Coronary artery (tissue), 2 donors: ENCODE measurements at regions not wholly inside any gene's neighbourhood (a gene's known extent, or its start where the extent isn't known, plus 50 kb on each side); places are given as distances from the start of the nearest gene placed in this dataset.

ENCODE experiments used
- DNase-seq: peaks from one replicate; pipeline ENCODE4 v3.0.0-alpha.2; 2017; ENCODE audit warnings: low spot score
- H3K27ac ChIP-seq, 2 donors: fragments of 200-600 bp; sonication (generic); one replicate each; pipeline ENCODE4 v1.5.1; 2016 to 2019
- H3K4me3 ChIP-seq: fragments of 200-600 bp; sonication (generic); 2 replicates; pipeline ENCODE4 v1.5.1; 2016; ENCODE audit warnings: mild to moderate bottlenecking, moderate library complexity
- TF ChIP-seq, protein P1 (sequence below): fragments of 200-600 bp; sonication (generic); IDR thresholded peaks from one replicate; pipeline ENCODE4 v1.5.1; 2019; ENCODE audit warnings: antibody characterized with exemption

DNA sequence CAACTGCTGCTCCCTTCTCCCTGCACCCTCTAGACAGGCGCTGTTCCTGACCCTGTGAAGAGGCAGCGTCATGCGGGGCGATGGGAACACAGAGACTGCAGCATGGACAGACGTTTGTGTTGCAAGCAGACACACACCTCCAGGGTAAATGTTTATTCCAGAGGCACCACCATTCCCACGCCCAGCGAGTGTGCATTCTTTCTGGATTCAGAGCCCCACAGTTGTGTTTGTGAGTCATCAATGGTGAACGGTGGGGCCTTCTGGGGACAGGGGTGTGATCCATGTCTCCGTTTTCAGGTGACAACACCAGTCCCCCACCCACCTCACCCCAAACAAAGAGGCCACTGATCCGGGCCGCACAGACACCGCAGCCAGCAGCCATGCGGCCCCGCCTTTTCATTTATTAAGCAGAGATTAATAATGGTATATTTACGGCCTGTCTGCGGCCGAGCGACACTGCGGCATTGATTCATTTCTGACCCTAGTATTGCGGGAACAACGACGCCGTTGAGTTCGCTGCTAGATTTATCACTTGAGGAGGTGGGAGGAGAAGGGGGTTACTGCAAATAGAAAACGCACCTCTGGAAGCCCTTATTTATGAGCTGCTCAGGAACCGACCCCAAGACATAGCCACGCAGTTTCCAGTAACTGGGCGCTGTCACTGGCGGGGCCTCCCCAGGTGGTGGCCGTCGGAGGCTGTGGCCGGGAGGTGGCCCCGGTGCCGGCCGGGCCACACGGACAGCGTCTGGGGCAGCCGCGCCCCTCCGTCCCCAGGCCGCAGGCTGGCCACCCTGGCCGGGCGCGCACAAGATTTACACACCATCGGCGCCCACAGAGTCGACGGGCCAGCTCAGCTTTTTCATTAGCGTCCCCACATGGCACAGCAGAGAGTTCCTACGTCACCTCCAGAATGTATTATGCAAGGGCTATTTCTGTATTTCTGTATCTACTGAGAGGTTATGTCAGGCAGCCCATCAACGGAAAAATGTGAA, 367.6 kb downstream of the THBS2 start:
- TF ChIP-seq, protein P1, sequence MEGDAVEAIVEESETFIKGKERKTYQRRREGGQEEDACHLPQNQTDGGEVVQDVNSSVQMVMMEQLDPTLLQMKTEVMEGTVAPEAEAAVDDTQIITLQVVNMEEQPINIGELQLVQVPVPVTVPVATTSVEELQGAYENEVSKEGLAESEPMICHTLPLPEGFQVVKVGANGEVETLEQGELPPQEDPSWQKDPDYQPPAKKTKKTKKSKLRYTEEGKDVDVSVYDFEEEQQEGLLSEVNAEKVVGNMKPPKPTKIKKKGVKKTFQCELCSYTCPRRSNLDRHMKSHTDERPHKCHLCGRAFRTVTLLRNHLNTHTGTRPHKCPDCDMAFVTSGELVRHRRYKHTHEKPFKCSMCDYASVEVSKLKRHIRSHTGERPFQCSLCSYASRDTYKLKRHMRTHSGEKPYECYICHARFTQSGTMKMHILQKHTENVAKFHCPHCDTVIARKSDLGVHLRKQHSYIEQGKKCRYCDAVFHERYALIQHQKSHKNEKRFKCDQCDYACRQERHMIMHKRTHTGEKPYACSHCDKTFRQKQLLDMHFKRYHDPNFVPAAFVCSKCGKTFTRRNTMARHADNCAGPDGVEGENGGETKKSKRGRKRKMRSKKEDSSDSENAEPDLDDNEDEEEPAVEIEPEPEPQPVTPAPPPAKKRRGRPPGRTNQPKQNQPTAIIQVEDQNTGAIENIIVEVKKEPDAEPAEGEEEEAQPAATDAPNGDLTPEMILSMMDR: no peak
- Histone ChIP-seq H3K27ac (no peak overlapping the region), H3K4me3 (no peak overlapping the region)
- no peak for DNase-seq

DNA sequence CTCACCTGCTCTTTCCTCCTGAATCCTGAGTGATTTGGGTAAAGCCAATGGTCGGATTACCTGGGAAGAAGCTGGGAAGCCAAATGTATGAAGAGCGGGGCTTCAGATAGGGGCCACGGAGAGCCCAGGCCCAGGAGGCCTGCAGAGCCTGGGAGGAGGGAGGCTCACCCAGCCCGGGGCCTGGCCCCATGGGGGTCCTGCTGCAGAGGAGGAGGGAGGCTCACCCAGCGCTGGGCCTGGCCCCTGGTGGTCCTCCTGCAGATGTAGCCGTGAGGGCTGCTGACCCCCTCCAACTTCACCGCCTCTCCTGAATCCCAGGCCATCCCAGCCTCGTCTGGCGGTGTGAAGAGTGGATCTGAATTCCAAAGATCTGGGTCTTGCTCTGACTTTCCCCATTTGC, 368.4 kb downstream of the THBS2 start:
- TF ChIP-seq, protein P1: no peak
- H3K27ac ChIP-seq: no peak overlapping the region
- no peak for DNase-seq
- H3K4me3 ChIP-seq: no peak overlapping the region

DNA sequence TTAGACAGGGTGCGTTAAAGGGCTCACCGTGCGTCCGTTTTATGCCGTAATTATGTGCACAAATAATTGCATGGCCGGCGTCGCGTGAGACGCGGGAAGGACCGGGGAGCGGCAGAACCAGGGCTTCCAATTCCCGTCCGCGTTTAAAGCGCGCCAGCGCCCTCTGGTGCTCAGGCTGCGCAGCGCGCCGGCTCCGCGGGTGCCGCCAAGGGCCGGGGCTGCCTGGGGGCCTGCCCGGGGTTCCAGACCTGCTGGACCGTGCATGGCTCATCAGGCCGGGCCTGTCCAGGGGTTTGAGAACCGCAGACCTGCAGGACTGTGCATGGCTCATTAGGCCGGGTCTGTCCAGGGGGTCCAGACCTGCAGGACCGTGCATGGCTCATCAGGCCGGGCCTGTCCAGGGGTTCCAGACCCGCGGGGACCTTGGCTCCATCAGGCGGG, 369.0 kb downstream of the THBS2 start:
- Histone ChIP-seq H3K27ac (no peak overlapping the region), H3K4me3 (peak overlapping the region; percentile 62)
- TF ChIP-seq, protein P1: peak; percentile 92
- DNase-seq: no peak

DNA sequence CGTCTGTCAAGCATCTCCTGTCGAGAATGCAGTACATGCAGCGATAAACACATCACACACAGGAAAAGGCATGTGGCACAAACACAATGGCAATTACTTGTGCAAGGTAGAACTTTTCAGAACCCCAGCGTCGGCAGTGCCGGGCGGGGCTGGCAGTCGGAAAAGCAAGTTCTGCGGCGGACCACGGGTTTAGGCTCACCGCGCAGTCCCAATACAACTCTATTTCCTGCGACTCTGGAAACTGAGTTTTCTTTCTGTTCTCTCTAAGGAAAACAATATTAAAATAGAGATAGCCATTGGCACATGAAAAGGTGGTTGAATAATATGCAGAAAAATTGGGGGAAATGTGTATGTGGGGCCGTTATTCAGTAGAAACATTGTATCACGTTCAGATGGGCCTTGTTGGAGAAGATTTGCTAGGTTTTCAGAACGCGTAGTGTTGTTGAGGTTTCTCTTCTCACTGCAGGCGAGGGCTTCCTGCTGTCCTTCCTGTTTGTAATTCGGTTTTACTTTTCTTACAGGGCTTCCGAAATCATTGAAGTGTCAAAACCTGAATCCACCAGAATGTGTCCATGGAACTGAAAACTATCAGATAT, 369.5 kb downstream of the THBS2 start:
- Histone ChIP-seq H3K4me3 (peak overlapping the region; percentile 62), H3K27ac (no peak overlapping the region)
- DNase-seq: no peak
- TF ChIP-seq, protein P1: no peak

DNA sequence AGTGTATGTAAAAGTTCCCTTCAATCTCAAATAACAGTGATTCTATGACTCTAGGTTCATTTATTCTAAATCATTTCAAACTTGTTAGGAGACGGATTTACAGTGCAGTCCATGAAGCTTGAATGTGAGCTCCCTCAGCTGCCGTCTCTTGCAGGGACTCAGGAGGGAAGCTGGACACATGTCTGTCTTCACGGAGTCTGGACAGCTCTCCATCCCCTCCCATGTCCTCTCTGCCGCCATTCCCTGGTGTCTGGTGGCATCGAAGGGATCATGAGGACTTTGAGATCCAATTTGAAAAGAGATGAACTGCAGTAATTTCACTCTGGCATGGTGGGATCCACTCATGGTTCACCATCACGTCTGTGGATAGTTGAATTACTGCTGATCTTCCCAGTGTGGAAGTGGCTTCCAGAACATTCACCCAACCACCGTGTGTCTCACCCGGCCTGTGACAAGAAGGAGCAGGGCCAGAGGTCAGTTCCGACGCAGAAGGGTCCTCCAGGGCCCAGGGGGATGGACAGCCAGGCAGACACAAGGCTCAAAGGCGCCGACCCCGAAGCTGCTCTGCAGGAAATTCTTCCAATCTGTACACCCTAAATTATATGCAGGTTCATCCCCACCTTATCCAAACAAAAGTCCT, 370.1 kb downstream of the THBS2 start:
- Histone ChIP-seq H3K4me3 (no peak overlapping the region), H3K27ac (no peak overlapping the region)
- DNase-seq: no peak
- TF ChIP-seq, protein P1: no peak

DNA sequence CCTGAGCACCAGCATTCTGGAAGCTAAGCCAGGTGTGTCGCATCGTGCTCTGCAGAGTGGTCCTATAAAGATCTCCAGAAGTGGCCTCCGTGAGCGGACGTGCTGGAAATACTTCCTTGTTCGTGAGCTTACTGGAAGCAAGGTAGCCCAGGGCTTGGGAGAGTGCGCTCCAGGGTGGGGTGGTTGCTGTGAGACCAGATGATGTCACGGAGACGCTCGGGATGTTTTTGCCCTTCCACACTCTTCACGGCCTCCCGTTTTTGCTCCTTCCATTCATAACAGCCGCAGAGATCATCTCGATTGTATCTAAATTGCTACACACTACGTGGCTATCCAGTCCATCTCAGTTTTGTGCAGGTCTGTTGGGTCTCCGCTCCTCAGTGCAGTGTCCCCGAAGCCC, 373.4 kb downstream of the THBS2 start:
- no peak for DNase-seq
- TF ChIP-seq, protein P1: no peak
- H3K27ac ChIP-seq: no peak overlapping the region
- H3K4me3 ChIP-seq: no peak overlapping the region
